PC-9 (cell line): ENCODE measurements at regions not wholly inside any gene's neighbourhood (a gene's known extent, or its start where the extent isn't known, plus 50 kb on each side); places are given as distances from the start of the nearest gene placed in this dataset.
"Not testable (repeated sequence)": the region's sequence is repeated elsewhere in the genome, so short reads cannot be mapped to it uniquely, and the experiment has no call there.

Experiments used
- BruUV-seq: library from RNA; stranded (reverse); fragments of 400-500 nt; replicated peaks from 2 replicates; lab custom pipeline; 2021; lab: Mats Ljungman, UMichigan
- CTCF ChIA-PET: fragments of 300-600 bp; sonication (Branson Sonifier 250); formaldehyde crosslinking; loops from one replicate; lab custom pipeline; 2022; ENCODE audit warnings: antibody characterized with exemption; lab: Charles Lee
- POLR2A ChIA-PET: fragments of 300-600 bp; sonication (Branson Sonifier 250); formaldehyde crosslinking; loops from one replicate; lab custom pipeline; 2022; ENCODE audit warnings: antibody characterized with exemption; ENCODE audit not compliant: unreplicated experiment; lab: Charles Lee
- DNase-seq, 2 experiments: peaks; one replicate each; pipeline versions ENCODE4 v3.0.0 to v3.0.0-alpha.2; 2015 to 2022; ENCODE audit warnings: mixed read lengths in 1 of 2
- H2AFZ ChIP-seq: fragments of 200-600 bp; sonication (generic); 2 replicates; pipeline ENCODE4 v1.8.1; 2017; ENCODE audit warnings: antibody characterized with exemption
- H3F3A ChIP-seq: fragments of 200-600 bp; sonication (generic); 2 replicates; pipeline ENCODE4 v1.8.1; 2017; ENCODE audit warnings: antibody characterized with exemption, mild to moderate bottlenecking, low read depth; ENCODE audit not compliant: insufficient read depth
- H3K27ac ChIP-seq: fragments of 200-600 bp; sonication (generic); 2 replicates; pipeline ENCODE4 v1.6.1; 2016; ENCODE audit warnings: mixed run types
- H3K27me3 ChIP-seq: fragments of 200-600 bp; sonication (generic); 2 replicates; pipeline ENCODE4 v1.6.1; 2016; ENCODE audit warnings: low read depth, mixed run types; ENCODE audit not compliant: insufficient read depth
- H3K36me3 ChIP-seq: fragments of 200-600 bp; sonication (generic); 2 replicates; pipeline ENCODE4 v1.6.1; 2016; ENCODE audit warnings: low read depth, mixed run types
- H3K4me1 ChIP-seq: fragments of 200-600 bp; sonication (generic); replicated peaks from 2 replicates; pipeline ENCODE4 v1.6.1; 2016; ENCODE audit warnings: mixed run types; ENCODE audit not compliant: insufficient read depth
- H3K4me2 ChIP-seq: fragments of 200-600 bp; sonication (generic); 2 replicates; pipeline ENCODE4 v1.6.1; 2017; ENCODE audit warnings: mixed run types
- H3K4me3 ChIP-seq: fragments of 200-600 bp; sonication (generic); 2 replicates; pipeline ENCODE4 v1.6.1; 2016; ENCODE audit warnings: mixed run types
- H3K79me2 ChIP-seq: fragments of 200-600 bp; sonication (generic); 2 replicates; pipeline ENCODE4 v1.6.1; 2017; ENCODE audit warnings: low read depth, mixed run types
- H3K9me2 ChIP-seq: fragments of 200-600 bp; sonication (generic); 2 replicates; pipeline ENCODE4 v1.8.1; 2017; ENCODE audit warnings: mild to moderate bottlenecking; ENCODE audit not compliant: insufficient read depth
- H3K9me3 ChIP-seq: fragments of 200-600 bp; sonication (generic); 2 replicates; pipeline ENCODE4 v1.8.1; 2016; ENCODE audit warnings: low read depth; ENCODE audit not compliant: insufficient read depth
- H4K20me1 ChIP-seq: fragments of 200-600 bp; sonication (generic); 2 replicates; pipeline ENCODE4 v1.8.1; 2017; ENCODE audit not compliant: insufficient read depth
- CTCF ChIP-seq: fragments of 200-600 bp; sonication (generic); conservative IDR thresholded peaks from 2 replicates; pipeline ENCODE4 v1.6.1; 2017; ENCODE audit warnings: mixed run types, antibody characterized with exemption, mild to moderate bottlenecking, moderate library complexity
- EZH2 ChIP-seq: fragments of 200-600 bp; sonication (generic); IDR thresholded peaks from 2 replicates; pipeline ENCODE4 v1.8.0; 2017; ENCODE audit warnings: antibody characterized with exemption, low read depth
- intact Hi-C: fragments of 100-400 bp; cut with micrococcal nuclease; formaldehyde crosslinking; loops from one replicate; pipeline ENCODE4 v1.10.0; 2022; ENCODE audit not compliant: unreplicated experiment

- no peaks in the 10 kb centered on the region for H3K36me3 ChIP-seq
- BruUV-seq, result no TSS peak
- CTCF ChIA-PET, result no interaction called here
Observed at GRCh38 chr17:74126959-74127358, 76.5 kb upstream of the RPL38 start.

GRCh38 chr17:74128456-74129211 is 74.8 kb upstream of the RPL38 start:
- CTCF ChIA-PET, result no interaction called here
- Histone ChIP-seq H3K27ac (no peak overlapping the region), H2AFZ (no peak overlapping the region), H3K4me3 (no peak overlapping the region), H3K4me1 (no peaks in the 10 kb centered on the region), H3K27me3 (peaks cover 83% of the 10 kb centered on the region), H3K9me3 (no peaks in the 10 kb centered on the region; the same call in 1 of the 2 replicates), H3K79me2 (no peaks in the 10 kb centered on the region), H3K4me2 (no peak overlapping the region), H3K36me3 (no peaks in the 10 kb centered on the region), H4K20me1 (no peaks in the 10 kb centered on the region), H3K9me2 (no peaks in the 10 kb centered on the region), H3F3A (no peaks in the 10 kb centered on the region)
- no TSS peak for BruUV-seq
- POLR2A ChIA-PET, result no interaction called here
- intact Hi-C loops, result no loop called here
- no peak for TF ChIP-seq CTCF
- TF ChIP-seq EZH2, result no peak
- no peak for DNase-seq

More at GRCh38 chr17:74126959-74127358, 76.5 kb upstream of the RPL38 start:
- Histone ChIP-seq H3K4me2 (no peak overlapping the region), H2AFZ (no peak overlapping the region), H3K4me1 (no peaks in the 10 kb centered on the region), H3K27me3 (peaks cover 83% of the 10 kb centered on the region), H3K79me2 (no peaks in the 10 kb centered on the region), H3F3A (no peaks in the 10 kb centered on the region), H3K9me2 (no peaks in the 10 kb centered on the region), H4K20me1 (no peaks in the 10 kb centered on the region), H3K27ac (no peak overlapping the region), H3K9me3 (no peaks in the 10 kb centered on the region), H3K4me3 (no peak overlapping the region)
- no peak for DNase-seq
- intact Hi-C loops, result no loop called here
- no peak for TF ChIP-seq CTCF
- no peak for TF ChIP-seq EZH2
- POLR2A ChIA-PET, result no interaction called here

GRCh38 chr17:74129800-74130199 is 73.7 kb upstream of the RPL38 start:
- H3K9me2 ChIP-seq, intact Hi-C loops, H3K9me3 ChIP-seq, H3K4me3 ChIP-seq, H2AFZ ChIP-seq, H3K79me2 ChIP-seq, H3K4me2 ChIP-seq, H3K4me1 ChIP-seq, H4K20me1 ChIP-seq, POLR2A ChIA-PET, H3K36me3 ChIP-seq, BruUV-seq, H3K27ac ChIP-seq, H3F3A ChIP-seq, DNase-seq, CTCF ChIA-PET: not testable (repeated sequence)
- peaks cover 83% of the 10 kb centered on the region for H3K27me3 ChIP-seq

- Histone ChIP-seq H3K4me3 (no peak overlapping the region), H3K79me2 (no peaks in the 10 kb centered on the region), H3K27ac (no peak overlapping the region), H3K4me1 (no peaks in the 10 kb centered on the region), H4K20me1 (no peaks in the 10 kb centered on the region), H3K9me3 (no peaks in the 10 kb centered on the region; the same call in 1 of the 2 replicates), H3K9me2 (no peaks in the 10 kb centered on the region), H2AFZ (no peak overlapping the region), H3F3A (no peaks in the 10 kb centered on the region), H3K27me3 (peaks cover 83% of the 10 kb centered on the region), H3K36me3 (no peaks in the 10 kb centered on the region), H3K4me2 (no peak overlapping the region)
- no TSS peak for BruUV-seq
- TF ChIP-seq CTCF, result no peak
- no peak for TF ChIP-seq EZH2
- DNase-seq, result no peak
- ChIA-PET POLR2A (no interaction called here), CTCF (no interaction called here)
- intact Hi-C loops, result no loop called here
Observed at GRCh38 chr17:74130276-74130675, 73.2 kb upstream of the RPL38 start.
